ENCODE measurements at regions not wholly inside any gene's neighbourhood (a gene's known extent, or its start where the extent isn't known, plus 50 kb on each side); places are given as distances from the start of the nearest gene placed in this dataset.

DNA sequence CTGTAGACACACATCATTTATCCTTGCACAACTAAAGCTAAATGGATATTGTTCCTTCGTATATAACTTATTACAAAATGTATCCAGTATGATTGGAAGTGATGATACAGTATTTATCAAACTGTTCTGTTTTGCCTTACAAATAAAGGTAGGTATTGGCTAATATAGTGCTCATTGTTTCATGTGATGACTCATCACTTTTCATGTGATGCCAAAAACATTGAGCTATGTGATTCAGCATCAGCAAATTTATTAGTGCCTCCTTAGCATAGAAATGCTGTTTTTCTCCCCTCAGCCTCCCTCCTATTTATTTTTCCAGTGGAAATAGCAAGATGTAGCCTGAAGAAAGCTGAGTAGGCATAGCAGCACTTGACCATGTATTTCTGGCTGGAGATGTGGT lies 228.6 kb upstream of the LYPLAL1 start:
- POLR2A ChIA-PET: no interaction called here
- peak in 1 of 2 experiments; percentile 22 for DNase-seq (ENCODE audit: low read depth in 1 of 2, low spot score in 1 of 2)

DNA sequence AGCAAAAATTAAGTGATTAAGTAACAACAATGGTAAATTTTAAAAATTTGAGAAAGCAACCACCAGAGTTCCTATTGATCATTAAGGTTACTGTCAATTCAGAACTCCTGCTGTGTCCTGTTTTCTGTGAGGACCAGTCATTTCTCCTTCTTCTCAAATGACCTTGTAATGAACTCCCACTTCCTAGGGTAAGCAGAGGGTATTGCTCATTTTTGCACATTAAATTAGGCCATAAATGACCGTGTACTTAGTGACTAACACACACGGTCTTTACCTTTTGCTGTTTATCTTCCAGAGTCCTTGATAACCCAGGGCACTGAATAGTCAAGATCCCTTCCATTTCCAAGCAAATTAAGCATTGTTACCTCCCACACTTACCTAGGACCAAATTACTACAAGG lies 227.5 kb upstream of the LYPLAL1 start:
- no peak overlapping the region for H3K4me2 ChIP-seq

More for the DNA sequence above, 228.6 kb upstream of the LYPLAL1 start:
- 50% methylated on average over 1 of the region's 1 CpG for WGBS (ENCODE audit: missing lambda C conversion rate)
- peaks cover 16% of the 10 kb centered on the region for H3K4me1 ChIP-seq
- no peak overlapping the region for H3K4me3 ChIP-seq
- ATAC-seq: no peak
- TF ChIP-seq EHMT2 (IDR thresholded peaks at IDR 0.05; ENCODE audit: low read depth) (no peak), HOXB5 (CRISPR knock-in tag; IDR thresholded peaks at IDR 0.05) (no peak), NR3C1 (IDR thresholded peaks at IDR 0.05) (no peak), HOXB13 (CRISPR knock-in tag; IDR thresholded peaks at IDR 0.05; ENCODE audit: low read depth) (no peak), CBX2 (IDR thresholded peaks at IDR 0.05; ENCODE audit: borderline replicate concordance, low read depth) (no peak), TP53 (CRISPR knock-in tag; IDR thresholded peaks at IDR 0.05) (no peak), HOXA7 (CRISPR knock-in tag; IDR thresholded peaks at IDR 0.05) (no peak), RNF2 (IDR thresholded peaks at IDR 0.05; ENCODE audit: borderline replicate concordance, low read depth) (no peak), GATA3 (IDR thresholded peaks at IDR 0.05; ENCODE audit: borderline replicate concordance) (peak; percentile 12; the same call in 1 of the 2 replicates), JUNB (IDR thresholded peaks at IDR 0.05) (peak; percentile 67), REST (IDR thresholded peaks at IDR 0.05) (no peak), CEBPB (IDR thresholded peaks at IDR 0.05) (peak; percentile 13 to 59; a peak in 1 of 4 replicates), MYC (IDR thresholded peaks at IDR 0.05; ENCODE audit: borderline replicate concordance, low read length) (no peak), FOSL2 (IDR thresholded peaks at IDR 0.05) (peak; percentile 51; the same call in 1 of the 2 replicates), FOSL2 (CRISPR knock-in tag; IDR thresholded peaks at IDR 0.05) (peak; percentile 92), NFE2L2 (conservative IDR thresholded peaks at IDR 0.05; ENCODE audit: low read length) (peak; percentile 94), MAFK (IDR thresholded peaks at IDR 0.05; ENCODE audit: partially characterized antibody) (peak; percentile 99), SMC3 (IDR thresholded peaks at IDR 0.05) (no peak), RAD21 (conservative IDR thresholded peaks at IDR 0.05 in 1 of 2, IDR thresholded peaks at IDR 0.05 in 1 of 2) (no peak), ZC3H11A (IDR thresholded peaks at IDR 0.05) (no peak), NPAS2 (CRISPR knock-in tag; IDR thresholded peaks at IDR 0.05; ENCODE audit: borderline replicate concordance) (no peak)
- TF ChIP-seq, protein P1, sequence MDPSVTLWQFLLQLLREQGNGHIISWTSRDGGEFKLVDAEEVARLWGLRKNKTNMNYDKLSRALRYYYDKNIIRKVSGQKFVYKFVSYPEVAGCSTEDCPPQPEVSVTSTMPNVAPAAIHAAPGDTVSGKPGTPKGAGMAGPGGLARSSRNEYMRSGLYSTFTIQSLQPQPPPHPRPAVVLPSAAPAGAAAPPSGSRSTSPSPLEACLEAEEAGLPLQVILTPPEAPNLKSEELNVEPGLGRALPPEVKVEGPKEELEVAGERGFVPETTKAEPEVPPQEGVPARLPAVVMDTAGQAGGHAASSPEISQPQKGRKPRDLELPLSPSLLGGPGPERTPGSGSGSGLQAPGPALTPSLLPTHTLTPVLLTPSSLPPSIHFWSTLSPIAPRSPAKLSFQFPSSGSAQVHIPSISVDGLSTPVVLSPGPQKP (IDR thresholded peaks at IDR 0.05; ENCODE audit: low read depth, low read length): no peak
- TF ChIP-seq, protein P2, sequence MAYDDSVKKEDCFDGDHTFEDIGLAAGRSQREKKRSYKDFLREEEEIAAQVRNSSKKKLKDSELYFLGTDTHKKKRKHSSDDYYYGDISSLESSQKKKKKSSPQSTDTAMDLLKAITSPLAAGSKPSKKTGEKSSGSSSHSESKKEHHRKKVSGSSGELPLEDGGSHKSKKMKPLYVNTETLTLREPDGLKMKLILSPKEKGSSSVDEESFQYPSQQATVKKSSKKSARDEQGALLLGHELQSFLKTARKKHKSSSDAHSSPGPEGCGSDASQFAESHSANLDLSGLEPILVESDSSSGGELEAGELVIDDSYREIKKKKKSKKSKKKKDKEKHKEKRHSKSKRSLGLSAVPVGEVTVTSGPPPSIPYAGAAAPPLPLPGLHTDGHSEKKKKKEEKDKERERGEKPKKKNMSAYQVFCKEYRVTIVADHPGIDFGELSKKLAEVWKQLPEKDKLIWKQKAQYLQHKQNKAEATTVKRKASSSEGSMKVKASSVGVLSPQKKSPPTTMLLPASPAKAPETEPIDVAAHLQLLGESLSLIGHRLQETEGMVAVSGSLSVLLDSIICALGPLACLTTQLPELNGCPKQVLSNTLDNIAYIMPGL (CRISPR knock-in tag; IDR thresholded peaks at IDR 0.05; ENCODE audit: borderline replicate concordance): no peak
- FAIRE-seq: no peak
- H3K27ac ChIP-seq: peak overlapping the region; percentile 38 to 63; a peak in 5 of 6 replicates
- peaks cover 5% of the 10 kb centered on the region; the same call in 1 of the 3 replicates for H3K9me3 ChIP-seq
- CTCF ChIA-PET: no interaction called here
- peak overlapping the region; percentile 19; the same call in 2 of the 3 replicates for H3K4me2 ChIP-seq

More for the DNA sequence above, 227.5 kb upstream of the LYPLAL1 start:
- H3K27ac ChIP-seq: peak overlapping the region in 1 of 2 experiments; percentile 3; a peak in 3 of 6 replicates
- H3K9me3 ChIP-seq: peaks cover 1% of the 10 kb centered on the region; the same call in 1 of the 3 replicates
- FAIRE-seq: no peak
- POLR2A ChIA-PET: no interaction called here
- ATAC-seq: peak in 1 of 2 experiments; percentile 45; a peak in 2 of 6 replicates
- 5% methylated on average over 2 of the region's 2 CpGs for WGBS (ENCODE audit: missing lambda C conversion rate)
- TF ChIP-seq EP300 (IDR thresholded peaks at IDR 0.05) (no peak), MYC (IDR thresholded peaks at IDR 0.05; ENCODE audit: borderline replicate concordance, low read length) (no peak), NR3C1 (IDR thresholded peaks at IDR 0.05) (no peak), FOSL2 (IDR thresholded peaks at IDR 0.05) (no peak), FOSL2 (CRISPR knock-in tag; IDR thresholded peaks at IDR 0.05) (peak; percentile 12; the same call in 1 of the 2 replicates)
- DNase-seq (ENCODE audit: low read depth in 1 of 2, low spot score in 1 of 2): peak in 1 of 2 experiments; percentile 25
- CTCF ChIA-PET: no interaction called here
- no peak overlapping the region for H3K4me3 ChIP-seq
- peaks cover 16% of the 10 kb centered on the region for H3K4me1 ChIP-seq
